ELR (cell line): ENCODE measurements at regions not wholly inside any gene's neighbourhood (a gene's known extent, or its start where the extent isn't known, plus 50 kb on each side); places are given as distances from the start of the nearest gene placed in this dataset.
A peak's percentile ranks its signal among the peaks of the same experiment; 100 is the strongest.
"Not testable (repeated sequence)": the region's sequence is repeated elsewhere in the genome, so short reads cannot be mapped to it uniquely, and the experiment has no call there.

ENCODE experiments used
- DNase-seq: peaks from one replicate; pipeline ENCODE4 v3.0.0-alpha.2; 2015; ENCODE audit warnings: low read depth

- no peak for DNase-seq
Observed at GRCh38 chr6:67897998-67898607, 737.0 kb upstream of the ADGRB3 start.

GRCh38 chr6:67896476-67896875, 738.6 kb upstream of the ADGRB3 start:
- no peak for DNase-seq

GRCh38 chr6:67889682-67889995, 745.4 kb upstream of the ADGRB3 start:
- DNase-seq = no peak

- DNase-seq = peak; percentile 40
Observed at GRCh38 chr6:67888886-67889681, 746.0 kb upstream of the ADGRB3 start.

GRCh38 chr6:67888546-67888885, 746.6 kb upstream of the ADGRB3 start:
- DNase-seq = no peak

- no peak for DNase-seq
Observed at GRCh38 chr6:67887747-67888545, 747.1 kb upstream of the ADGRB3 start.

GRCh38 chr6:67887419-67887746, 747.7 kb upstream of the ADGRB3 start:
- DNase-seq = no peak

GRCh38 chr6:67886840-67887292, 748.2 kb upstream of the ADGRB3 start:
- no peak for DNase-seq

- DNase-seq = no peak
Observed at GRCh38 chr6:67886036-67886707, 748.9 kb upstream of the ADGRB3 start.

GRCh38 chr6:67885081-67886033, 749.7 kb upstream of the ADGRB3 start:
- no peak for DNase-seq

GRCh38 chr6:67884442-67884841, 750.6 kb upstream of the ADGRB3 start:
- no peak for DNase-seq

- no peak for DNase-seq
Observed at GRCh38 chr6:67883500-67884366, 751.3 kb upstream of the ADGRB3 start.

GRCh38 chr6:67882436-67883311, 752.4 kb upstream of the ADGRB3 start:
- no peak for DNase-seq

- no peak for DNase-seq
Observed at GRCh38 chr6:67881706-67882065, 753.4 kb upstream of the ADGRB3 start.

GRCh38 chr6:67880939-67881705, 754.0 kb upstream of the ADGRB3 start:
- DNase-seq = peak; percentile 70

- DNase-seq = not testable (repeated sequence)
Observed at GRCh38 chr6:67880343-67880742, 754.7 kb upstream of the ADGRB3 start.

- DNase-seq = not testable (repeated sequence)
Observed at GRCh38 chr6:67879928-67880327, 755.2 kb upstream of the ADGRB3 start.

- DNase-seq = not testable (repeated sequence)
Observed at GRCh38 chr6:67879105-67879904, 755.8 kb upstream of the ADGRB3 start.
